Osteocyte (in vitro differentiated cells): ENCODE measurements at regions not wholly inside any gene's neighbourhood (a gene's known extent, or its start where the extent isn't known, plus 50 kb on each side); places are given as distances from the start of the nearest gene placed in this dataset.

Experiments used
- DNase-seq: peaks from one replicate; pipeline ENCODE4 v3.0.0; 2021; ENCODE audit warnings: mixed read lengths; ENCODE audit not compliant: unreplicated experiment; ENCODE audit errors: extremely low spot score
- H3K27ac Mint-ChIP-seq: one replicate; pipeline ENCODE4 v1.8.0; 2021; ENCODE audit warnings: mild to moderate bottlenecking, mixed read lengths; ENCODE audit not compliant: unreplicated experiment
- H3K27me3 Mint-ChIP-seq: one replicate; pipeline ENCODE4 v1.8.0; 2021; ENCODE audit warnings: mixed read lengths; ENCODE audit not compliant: unreplicated experiment
- H3K36me3 Mint-ChIP-seq: one replicate; pipeline ENCODE4 v1.8.0; 2021; ENCODE audit warnings: mixed read lengths; ENCODE audit not compliant: unreplicated experiment
- H3K4me1 Mint-ChIP-seq: one replicate; pipeline ENCODE4 v1.8.0; 2021; ENCODE audit warnings: mixed read lengths; ENCODE audit not compliant: unreplicated experiment
- H3K4me3 Mint-ChIP-seq: one replicate; pipeline ENCODE4 v1.8.0; 2021; ENCODE audit warnings: mild to moderate bottlenecking, moderate library complexity, mixed read lengths; ENCODE audit not compliant: unreplicated experiment
- H3K9me3 Mint-ChIP-seq: one replicate; pipeline ENCODE4 v1.8.0; 2021; ENCODE audit warnings: mixed read lengths; ENCODE audit not compliant: unreplicated experiment
- TF ChIP-seq, protein P1 (sequence below): fragments of 200-600 bp; sonication (generic); IDR thresholded peaks from 2 replicates; pipeline ENCODE4 v1.5.0; 2021; ENCODE audit warnings: antibody characterized with exemption, mild to moderate bottlenecking, moderate library complexity

GRCh38 chr9:38154501-38155421 lies 85.7 kb upstream of the SHB start:
- TF ChIP-seq, protein P1, sequence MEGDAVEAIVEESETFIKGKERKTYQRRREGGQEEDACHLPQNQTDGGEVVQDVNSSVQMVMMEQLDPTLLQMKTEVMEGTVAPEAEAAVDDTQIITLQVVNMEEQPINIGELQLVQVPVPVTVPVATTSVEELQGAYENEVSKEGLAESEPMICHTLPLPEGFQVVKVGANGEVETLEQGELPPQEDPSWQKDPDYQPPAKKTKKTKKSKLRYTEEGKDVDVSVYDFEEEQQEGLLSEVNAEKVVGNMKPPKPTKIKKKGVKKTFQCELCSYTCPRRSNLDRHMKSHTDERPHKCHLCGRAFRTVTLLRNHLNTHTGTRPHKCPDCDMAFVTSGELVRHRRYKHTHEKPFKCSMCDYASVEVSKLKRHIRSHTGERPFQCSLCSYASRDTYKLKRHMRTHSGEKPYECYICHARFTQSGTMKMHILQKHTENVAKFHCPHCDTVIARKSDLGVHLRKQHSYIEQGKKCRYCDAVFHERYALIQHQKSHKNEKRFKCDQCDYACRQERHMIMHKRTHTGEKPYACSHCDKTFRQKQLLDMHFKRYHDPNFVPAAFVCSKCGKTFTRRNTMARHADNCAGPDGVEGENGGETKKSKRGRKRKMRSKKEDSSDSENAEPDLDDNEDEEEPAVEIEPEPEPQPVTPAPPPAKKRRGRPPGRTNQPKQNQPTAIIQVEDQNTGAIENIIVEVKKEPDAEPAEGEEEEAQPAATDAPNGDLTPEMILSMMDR, result no peak
- Mint-ChIP-seq H3K4me3 (no peak overlapping the region), H3K27ac (no peak overlapping the region), H3K4me1 (no peaks in the 10 kb centered on the region), H3K9me3 (no peaks in the 10 kb centered on the region), H3K36me3 (no peaks in the 10 kb centered on the region), H3K27me3 (peaks cover 14% of the 10 kb centered on the region)
- no peak for DNase-seq

DNA sequence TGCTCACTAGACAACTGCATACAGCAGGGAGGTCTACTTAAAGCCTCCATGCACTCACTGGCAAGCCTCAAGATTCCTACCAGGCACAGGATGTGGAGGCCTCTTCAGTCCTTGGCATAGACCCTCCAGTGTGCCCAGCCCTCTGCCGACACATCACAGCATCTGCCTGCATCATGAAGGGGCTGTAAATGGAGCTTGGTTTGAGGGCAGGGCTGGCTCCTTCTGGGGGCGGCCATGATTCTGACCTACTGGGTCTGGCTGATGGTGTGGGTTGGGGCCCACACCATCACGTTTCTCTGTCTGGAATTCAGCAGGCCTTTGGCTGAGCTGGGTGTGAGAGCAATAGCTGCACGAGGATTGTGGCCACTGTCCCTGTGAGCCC lies 84.9 kb upstream of the SHB start:
- Mint-ChIP-seq H3K4me3 (no peak overlapping the region), H3K4me1 (no peaks in the 10 kb centered on the region), H3K27me3 (peaks cover 22% of the 10 kb centered on the region), H3K9me3 (no peaks in the 10 kb centered on the region), H3K36me3 (no peaks in the 10 kb centered on the region), H3K27ac (no peak overlapping the region)
- TF ChIP-seq, protein P1, result no peak
- no peak for DNase-seq

GRCh38 chr9:38153152-38153909 lies 84.3 kb upstream of the SHB start:
- DNase-seq, result no peak
- H3K27ac Mint-ChIP-seq, result no peak overlapping the region
- H3K36me3 Mint-ChIP-seq, result no peaks in the 10 kb centered on the region
- no peak overlapping the region for H3K4me3 Mint-ChIP-seq
- no peaks in the 10 kb centered on the region for H3K9me3 Mint-ChIP-seq
- no peaks in the 10 kb centered on the region for H3K4me1 Mint-ChIP-seq
- H3K27me3 Mint-ChIP-seq, result peaks cover 27% of the 10 kb centered on the region
- TF ChIP-seq, protein P1, result no peak

GRCh38 chr9:38149647-38150046 lies 80.6 kb upstream of the SHB start:
- TF ChIP-seq, protein P1, result no peak
- H3K9me3 Mint-ChIP-seq, result no peaks in the 10 kb centered on the region
- DNase-seq, result no peak
- no peaks in the 10 kb centered on the region for H3K36me3 Mint-ChIP-seq
- H3K4me1 Mint-ChIP-seq, result no peaks in the 10 kb centered on the region
- H3K4me3 Mint-ChIP-seq, result no peak overlapping the region
- peaks cover 43% of the 10 kb centered on the region for H3K27me3 Mint-ChIP-seq
- H3K27ac Mint-ChIP-seq, result no peak overlapping the region

DNA sequence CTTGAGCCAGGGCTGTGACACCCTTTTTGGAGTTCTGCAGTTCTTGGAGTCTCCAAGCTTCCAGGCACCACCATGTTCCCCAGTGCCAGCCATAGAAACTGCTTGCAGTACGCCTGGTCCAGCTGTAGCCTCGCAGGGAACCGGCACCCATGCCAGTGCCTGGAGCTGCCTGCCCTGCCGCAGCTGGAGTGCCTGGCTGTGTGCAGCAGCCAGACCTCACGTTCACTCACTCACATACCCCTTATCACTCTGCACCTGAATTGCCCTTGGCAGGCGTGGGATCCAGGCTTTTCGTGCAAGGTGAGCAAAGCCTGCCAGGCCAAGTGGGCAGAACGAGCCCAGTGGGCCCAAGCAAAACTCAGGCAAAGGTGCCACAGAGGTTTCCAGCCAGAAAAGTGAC lies 77.8 kb upstream of the SHB start:
- DNase-seq, result no peak
- Mint-ChIP-seq H3K27ac (no peak overlapping the region), H3K4me3 (no peak overlapping the region), H3K27me3 (peaks cover 43% of the 10 kb centered on the region), H3K4me1 (peaks cover 9% of the 10 kb centered on the region), H3K36me3 (no peaks in the 10 kb centered on the region), H3K9me3 (no peaks in the 10 kb centered on the region)
- TF ChIP-seq, protein P1, result no peak
